ENCODE measurements at regions not wholly inside any gene's neighbourhood (a gene's known extent, or its start where the extent isn't known, plus 50 kb on each side); places are given as distances from the start of the nearest gene placed in this dataset.
A peak's percentile ranks its signal among the peaks of the same experiment; 100 is the strongest.

DNA sequence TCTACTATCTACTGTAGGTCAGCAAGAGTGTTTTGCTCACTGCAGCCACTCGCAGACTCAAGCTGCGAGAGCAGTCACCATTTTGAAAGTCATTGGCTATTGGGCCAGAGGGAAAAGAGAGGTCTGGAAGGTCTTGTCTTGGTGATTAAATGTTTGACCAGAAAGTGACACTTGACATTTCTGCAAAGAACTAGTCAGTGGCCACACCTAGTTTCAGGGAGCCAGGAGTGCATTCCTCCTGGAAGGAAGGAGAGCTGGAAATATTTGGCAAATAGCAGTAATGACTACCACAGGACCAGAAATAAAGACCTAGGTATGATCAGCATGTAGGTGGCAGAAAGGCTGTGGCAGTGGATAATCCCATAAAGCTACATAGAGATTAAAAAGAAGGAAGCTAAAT is 440.0 kb upstream of the PLXNA2 start:
- H3K27me3 ChIP-seq, result no peaks in the 10 kb centered on the region
- TF ChIP-seq, protein P1, sequence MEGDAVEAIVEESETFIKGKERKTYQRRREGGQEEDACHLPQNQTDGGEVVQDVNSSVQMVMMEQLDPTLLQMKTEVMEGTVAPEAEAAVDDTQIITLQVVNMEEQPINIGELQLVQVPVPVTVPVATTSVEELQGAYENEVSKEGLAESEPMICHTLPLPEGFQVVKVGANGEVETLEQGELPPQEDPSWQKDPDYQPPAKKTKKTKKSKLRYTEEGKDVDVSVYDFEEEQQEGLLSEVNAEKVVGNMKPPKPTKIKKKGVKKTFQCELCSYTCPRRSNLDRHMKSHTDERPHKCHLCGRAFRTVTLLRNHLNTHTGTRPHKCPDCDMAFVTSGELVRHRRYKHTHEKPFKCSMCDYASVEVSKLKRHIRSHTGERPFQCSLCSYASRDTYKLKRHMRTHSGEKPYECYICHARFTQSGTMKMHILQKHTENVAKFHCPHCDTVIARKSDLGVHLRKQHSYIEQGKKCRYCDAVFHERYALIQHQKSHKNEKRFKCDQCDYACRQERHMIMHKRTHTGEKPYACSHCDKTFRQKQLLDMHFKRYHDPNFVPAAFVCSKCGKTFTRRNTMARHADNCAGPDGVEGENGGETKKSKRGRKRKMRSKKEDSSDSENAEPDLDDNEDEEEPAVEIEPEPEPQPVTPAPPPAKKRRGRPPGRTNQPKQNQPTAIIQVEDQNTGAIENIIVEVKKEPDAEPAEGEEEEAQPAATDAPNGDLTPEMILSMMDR (IDR thresholded peaks at IDR 0.05), result no peak
- intact Hi-C loops (cut with DNase I), result no loop called here
- no peak overlapping the region for H3K4me3 ChIP-seq
- no peak overlapping the region for H3K27ac ChIP-seq
- H3K36me3 ChIP-seq, result no peaks in the 10 kb centered on the region
- H3K4me1 ChIP-seq, result no peaks in the 10 kb centered on the region
- peak; percentile 88 for ATAC-seq
- H3K9me3 ChIP-seq, result no peaks in the 10 kb centered on the region
- peak in 1 of 4 donors; percentile 35 for DNase-seq

DNA sequence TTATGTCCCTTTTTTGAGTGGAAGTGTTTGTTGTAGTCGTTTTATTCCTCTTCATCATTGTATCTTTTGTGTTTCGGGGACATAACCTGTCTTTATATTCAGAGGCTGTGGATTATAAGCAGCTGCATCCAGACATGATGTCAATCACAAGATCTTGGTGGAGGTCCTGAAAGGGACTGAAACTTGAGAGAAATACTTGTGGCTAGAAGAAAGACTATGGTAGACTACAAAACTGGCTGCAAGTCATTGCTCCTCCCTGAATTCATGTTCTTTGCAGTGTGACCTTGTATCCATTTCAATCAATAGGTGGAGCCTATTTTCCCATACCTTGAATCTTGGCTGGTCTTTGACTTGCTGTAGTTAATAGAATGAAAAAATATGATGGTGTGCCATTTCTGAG is 442.4 kb upstream of the PLXNA2 start:
- TF ChIP-seq, protein P1 (IDR thresholded peaks at IDR 0.05), result no peak
- Histone ChIP-seq H3K27ac (no peak overlapping the region), H3K4me1 (no peaks in the 10 kb centered on the region), H3K27me3 (no peaks in the 10 kb centered on the region), H3K36me3 (no peaks in the 10 kb centered on the region), H3K9me3 (no peaks in the 10 kb centered on the region), H3K4me3 (no peak overlapping the region)
- intact Hi-C loops (cut with DNase I), result no loop called here
- DNase-seq (no peak), ATAC-seq (no peak)

DNA sequence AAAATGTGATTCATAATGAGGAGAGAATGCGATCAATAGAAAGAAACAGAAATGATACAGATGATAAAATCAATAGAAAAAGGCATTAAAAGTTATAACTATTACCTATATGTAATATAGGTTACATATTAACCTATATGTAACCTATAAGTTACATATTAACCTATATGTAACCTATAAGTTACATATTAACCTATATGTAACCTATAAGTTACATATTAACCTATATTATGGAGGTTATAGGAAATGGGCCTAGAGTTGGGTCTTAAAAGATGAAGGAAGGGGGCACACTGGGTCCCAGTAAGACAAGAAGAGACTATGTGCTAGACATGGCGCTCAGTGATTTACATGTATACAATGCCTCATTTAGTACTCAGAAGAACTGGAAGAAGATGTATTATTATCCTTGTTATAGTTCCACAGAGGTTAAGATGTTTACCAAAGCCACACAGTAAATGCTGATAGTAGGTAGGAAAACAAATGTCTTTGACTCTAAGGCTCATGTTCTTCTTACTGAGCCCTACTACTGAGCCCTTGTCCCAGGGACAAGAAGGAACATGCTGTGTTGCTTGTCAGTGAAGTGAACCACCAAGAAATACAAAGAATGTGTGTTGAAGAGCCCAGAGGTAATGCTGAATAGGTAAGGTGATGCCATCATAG is 444.6 kb upstream of the PLXNA2 start:
- TF ChIP-seq, protein P1 (IDR thresholded peaks at IDR 0.05), result no peak
- H3K4me1 ChIP-seq, result no peaks in the 10 kb centered on the region
- no peak for ATAC-seq
- no peak overlapping the region for H3K27ac ChIP-seq
- H3K27me3 ChIP-seq, result no peaks in the 10 kb centered on the region
- H3K9me3 ChIP-seq, result peaks cover 0 to 3% of the 10 kb centered on the region in 2 donors
- DNase-seq, result no peak
- no peak overlapping the region for H3K4me3 ChIP-seq
- intact Hi-C loops (cut with DNase I), result no loop called here
- H3K36me3 ChIP-seq, result no peaks in the 10 kb centered on the region

DNA sequence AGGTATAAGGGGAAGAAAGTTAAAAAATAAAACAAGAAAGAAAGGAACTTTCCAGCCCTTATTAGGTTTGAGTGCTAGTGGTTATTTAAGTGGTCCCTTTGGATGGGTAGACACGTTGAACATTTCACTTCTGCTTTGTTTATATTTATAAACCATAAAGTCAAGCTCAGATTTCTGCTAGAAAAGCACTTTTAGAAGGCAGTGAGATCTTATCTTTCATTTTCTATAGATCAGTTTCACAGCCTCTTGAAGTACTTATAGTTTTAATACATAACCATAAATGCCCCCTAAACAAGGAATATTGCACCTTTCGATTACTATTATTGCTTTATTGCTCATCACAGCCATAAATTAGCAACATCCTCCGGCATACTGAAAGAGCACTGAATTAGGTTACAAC is 446.8 kb upstream of the PLXNA2 start:
- intact Hi-C loops (cut with DNase I), result no loop called here
- no peaks in the 10 kb centered on the region for H3K27me3 ChIP-seq
- no peaks in the 10 kb centered on the region for H3K4me1 ChIP-seq
- TF ChIP-seq, protein P1 (IDR thresholded peaks at IDR 0.05), result no peak
- peaks cover 0 to 3% of the 10 kb centered on the region in 2 donors for H3K9me3 ChIP-seq
- DNase-seq (no peak), ATAC-seq (no peak)
- no peak overlapping the region for H3K27ac ChIP-seq
- no peak overlapping the region for H3K4me3 ChIP-seq
- no peaks in the 10 kb centered on the region for H3K36me3 ChIP-seq

DNA sequence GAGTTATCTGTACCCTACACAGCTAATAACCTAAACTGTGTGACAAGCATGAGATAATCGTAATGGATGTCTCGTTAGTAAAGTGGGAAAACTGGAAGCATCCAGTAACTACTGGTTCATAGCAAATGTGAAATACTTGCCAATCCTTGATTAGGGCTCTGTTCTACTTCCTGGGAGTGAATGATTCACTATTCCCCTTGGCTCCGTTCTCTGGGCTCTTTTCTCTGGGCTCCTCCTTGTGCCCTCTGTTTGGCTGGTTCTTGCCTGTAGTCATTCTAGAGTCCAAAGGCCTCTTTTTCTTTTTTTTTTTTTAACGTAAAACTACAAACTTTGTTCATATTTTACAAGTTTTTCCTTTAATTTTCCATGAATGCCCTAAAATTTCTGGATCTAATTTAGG is 465.8 kb upstream of the PLXNA2 start:
- no peak for ATAC-seq
- no peaks in the 10 kb centered on the region for H3K9me3 ChIP-seq
- TF ChIP-seq, protein P1 (IDR thresholded peaks at IDR 0.05), result no peak

More for the DNA sequence above, 465.8 kb upstream of the PLXNA2 start:
- H3K36me3 ChIP-seq, result no peaks in the 10 kb centered on the region
- H3K27ac ChIP-seq, result no peak overlapping the region
- H3K4me3 ChIP-seq, result no peak overlapping the region
- H3K4me1 ChIP-seq, result no peaks in the 10 kb centered on the region
- H3K27me3 ChIP-seq, result no peaks in the 10 kb centered on the region
- intact Hi-C loops (cut with DNase I), result no loop called here
- DNase-seq, result no peak

Data from left lung (tissue), 4 donors.